ENCODE measurements at regions not wholly inside any gene's neighbourhood (a gene's known extent, or its start where the extent isn't known, plus 50 kb on each side); places are given as distances from the start of the nearest gene placed in this dataset.

GRCh38 chr15:35925275-35926006, 379.5 kb upstream of the DPH6 start:
- Histone ChIP-seq H3K79me2 (ENCODE audit: insufficient read depth, low read length) (no peaks in the 10 kb centered on the region), H2AFZ (ENCODE audit: low read depth, low read length) (no peak overlapping the region), H4K20me1 (ENCODE audit: insufficient read depth, low read length) (no peaks in the 10 kb centered on the region), H3K9ac (ENCODE audit: low read depth, low read length) (no peak overlapping the region), H3K9me3 (ENCODE audit: insufficient read depth, low read length, severe bottlenecking) (no peaks in the 10 kb centered on the region), H3K36me3 (ENCODE audit: insufficient read depth, low read length) (no peaks in the 10 kb centered on the region), H3K4me2 (ENCODE audit: insufficient read depth, low read length) (no peak overlapping the region), H3K4me3 (ENCODE audit: low read depth in 1 of 2, low read length in 2 of 2) (no peak overlapping the region), H3K4me1 (ENCODE audit: insufficient read depth, low read length) (no peaks in the 10 kb centered on the region), H3K27me3 (ENCODE audit: insufficient read depth, low read length, poor library complexity) (no peaks in the 10 kb centered on the region), H3K27ac (ENCODE audit: low read length) (no peak overlapping the region)
- DNase-seq (no peak), ATAC-seq (ENCODE audit: insufficient read depth, low read depth) (no peak)
- TF ChIP-seq, protein P1, sequence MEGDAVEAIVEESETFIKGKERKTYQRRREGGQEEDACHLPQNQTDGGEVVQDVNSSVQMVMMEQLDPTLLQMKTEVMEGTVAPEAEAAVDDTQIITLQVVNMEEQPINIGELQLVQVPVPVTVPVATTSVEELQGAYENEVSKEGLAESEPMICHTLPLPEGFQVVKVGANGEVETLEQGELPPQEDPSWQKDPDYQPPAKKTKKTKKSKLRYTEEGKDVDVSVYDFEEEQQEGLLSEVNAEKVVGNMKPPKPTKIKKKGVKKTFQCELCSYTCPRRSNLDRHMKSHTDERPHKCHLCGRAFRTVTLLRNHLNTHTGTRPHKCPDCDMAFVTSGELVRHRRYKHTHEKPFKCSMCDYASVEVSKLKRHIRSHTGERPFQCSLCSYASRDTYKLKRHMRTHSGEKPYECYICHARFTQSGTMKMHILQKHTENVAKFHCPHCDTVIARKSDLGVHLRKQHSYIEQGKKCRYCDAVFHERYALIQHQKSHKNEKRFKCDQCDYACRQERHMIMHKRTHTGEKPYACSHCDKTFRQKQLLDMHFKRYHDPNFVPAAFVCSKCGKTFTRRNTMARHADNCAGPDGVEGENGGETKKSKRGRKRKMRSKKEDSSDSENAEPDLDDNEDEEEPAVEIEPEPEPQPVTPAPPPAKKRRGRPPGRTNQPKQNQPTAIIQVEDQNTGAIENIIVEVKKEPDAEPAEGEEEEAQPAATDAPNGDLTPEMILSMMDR (IDR thresholded peaks at IDR 0.05; ENCODE audit: borderline replicate concordance, extremely low read depth, low read length, poor library complexity, severe bottlenecking), result no peak
- TF ChIP-seq EZH2 (IDR thresholded peaks at IDR 0.05; ENCODE audit: borderline replicate concordance, low read depth, low read length, severe bottlenecking), result no peak

DNA sequence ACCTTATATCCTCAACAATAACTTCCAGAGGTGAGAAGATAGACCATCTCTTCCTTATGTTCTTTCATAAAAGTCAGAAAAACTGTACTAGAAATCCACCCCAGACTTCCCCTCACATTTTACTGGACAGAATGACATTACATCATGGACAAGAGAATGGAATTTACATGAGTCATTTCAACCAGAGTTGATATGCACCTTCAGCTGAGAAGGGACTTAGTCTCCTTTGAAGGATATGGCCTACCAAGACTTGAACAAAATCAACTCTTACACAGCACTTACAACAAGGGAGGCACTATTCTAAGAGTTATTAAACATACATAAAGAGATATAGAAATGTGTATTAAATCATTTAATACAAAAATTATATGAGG, 380.0 kb upstream of the DPH6 start:
- Histone ChIP-seq H3K9me3 (ENCODE audit: insufficient read depth, low read length, severe bottlenecking) (no peaks in the 10 kb centered on the region), H3K4me1 (ENCODE audit: insufficient read depth, low read length) (no peaks in the 10 kb centered on the region), H3K79me2 (ENCODE audit: insufficient read depth, low read length) (no peaks in the 10 kb centered on the region), H3K36me3 (ENCODE audit: insufficient read depth, low read length) (no peaks in the 10 kb centered on the region), H2AFZ (ENCODE audit: low read depth, low read length) (no peak overlapping the region), H3K9ac (ENCODE audit: low read depth, low read length) (no peak overlapping the region), H4K20me1 (ENCODE audit: insufficient read depth, low read length) (no peaks in the 10 kb centered on the region), H3K4me2 (ENCODE audit: insufficient read depth, low read length) (no peak overlapping the region), H3K27me3 (ENCODE audit: insufficient read depth, low read length, poor library complexity) (no peaks in the 10 kb centered on the region), H3K27ac (ENCODE audit: low read length) (no peak overlapping the region), H3K4me3 (ENCODE audit: low read depth in 1 of 2, low read length in 2 of 2) (no peak overlapping the region)
- ATAC-seq (ENCODE audit: insufficient read depth, low read depth) (no peak), DNase-seq (no peak)
- no peak for TF ChIP-seq EZH2 (IDR thresholded peaks at IDR 0.05; ENCODE audit: borderline replicate concordance, low read depth, low read length, severe bottlenecking)
- TF ChIP-seq, protein P1 (IDR thresholded peaks at IDR 0.05; ENCODE audit: borderline replicate concordance, extremely low read depth, low read length, poor library complexity, severe bottlenecking), result no peak

DNA sequence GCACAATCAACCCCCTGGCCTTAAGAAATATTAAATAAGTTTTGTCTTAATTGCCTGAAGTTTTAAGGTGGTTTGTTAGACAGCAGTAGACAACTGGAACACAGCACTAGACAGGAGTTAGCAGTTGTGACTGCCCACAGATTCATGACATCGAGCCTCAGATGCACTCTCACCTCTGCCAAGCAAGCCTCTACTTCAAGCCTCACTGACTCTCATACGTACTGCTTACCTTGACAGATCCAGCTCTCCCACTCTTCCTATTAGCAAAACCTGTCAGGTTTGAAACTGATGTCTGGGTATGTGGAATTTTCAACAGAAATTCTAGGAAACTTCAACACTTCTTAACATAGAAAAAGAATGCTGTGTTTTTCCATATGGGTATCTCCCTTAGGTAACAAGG, 382.9 kb upstream of the DPH6 start:
- Histone ChIP-seq H3K9me3 (ENCODE audit: insufficient read depth, low read length, severe bottlenecking) (no peaks in the 10 kb centered on the region), H3K4me1 (ENCODE audit: insufficient read depth, low read length) (no peaks in the 10 kb centered on the region), H3K9ac (ENCODE audit: low read depth, low read length) (no peak overlapping the region), H3K27ac (ENCODE audit: low read length) (no peak overlapping the region), H3K27me3 (ENCODE audit: insufficient read depth, low read length, poor library complexity) (no peaks in the 10 kb centered on the region), H3K36me3 (ENCODE audit: insufficient read depth, low read length) (no peaks in the 10 kb centered on the region), H3K79me2 (ENCODE audit: insufficient read depth, low read length) (no peaks in the 10 kb centered on the region), H4K20me1 (ENCODE audit: insufficient read depth, low read length) (no peaks in the 10 kb centered on the region), H3K4me2 (ENCODE audit: insufficient read depth, low read length) (no peak overlapping the region), H3K4me3 (ENCODE audit: low read depth in 1 of 2, low read length in 2 of 2) (no peak overlapping the region), H2AFZ (ENCODE audit: low read depth, low read length) (no peak overlapping the region)
- ATAC-seq (ENCODE audit: insufficient read depth, low read depth) (no peak), DNase-seq (no peak)
- TF ChIP-seq, protein P1 (IDR thresholded peaks at IDR 0.05; ENCODE audit: borderline replicate concordance, extremely low read depth, low read length, poor library complexity, severe bottlenecking), result no peak
- no peak for TF ChIP-seq EZH2 (IDR thresholded peaks at IDR 0.05; ENCODE audit: borderline replicate concordance, low read depth, low read length, severe bottlenecking)

All from DND-41 (cell line).